Amniotic stem cell (primary cell): ENCODE measurements at regions not wholly inside any gene's neighbourhood (a gene's known extent, or its start where the extent isn't known, plus 50 kb on each side); places are given as distances from the start of the nearest gene placed in this dataset.

ENCODE experiments used
- DNase-seq: peaks from one replicate; lab custom pipeline; 2025; lab: John Stamatoyannopoulos, UW

DNA sequence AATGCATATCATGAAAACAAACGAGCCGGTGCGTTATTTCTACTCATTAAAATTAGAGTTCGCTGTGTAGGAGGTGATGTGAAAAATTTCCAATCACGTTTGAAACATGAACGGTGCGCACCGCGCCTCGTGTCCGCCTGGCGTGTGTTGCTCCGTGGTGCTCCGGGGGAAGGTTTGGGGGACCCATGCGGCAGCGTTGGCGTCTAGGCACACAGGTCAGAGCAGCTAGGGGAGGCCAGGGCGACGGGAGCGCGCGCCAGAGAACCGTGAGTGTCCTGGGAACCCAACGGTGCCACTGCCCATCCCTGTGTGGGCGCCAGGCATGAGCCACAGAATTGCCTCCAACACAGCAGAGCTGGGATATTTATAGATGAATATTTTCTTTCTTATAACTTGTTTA, 70.6 kb upstream of the ADARB2 start:
- no peak for DNase-seq

DNA sequence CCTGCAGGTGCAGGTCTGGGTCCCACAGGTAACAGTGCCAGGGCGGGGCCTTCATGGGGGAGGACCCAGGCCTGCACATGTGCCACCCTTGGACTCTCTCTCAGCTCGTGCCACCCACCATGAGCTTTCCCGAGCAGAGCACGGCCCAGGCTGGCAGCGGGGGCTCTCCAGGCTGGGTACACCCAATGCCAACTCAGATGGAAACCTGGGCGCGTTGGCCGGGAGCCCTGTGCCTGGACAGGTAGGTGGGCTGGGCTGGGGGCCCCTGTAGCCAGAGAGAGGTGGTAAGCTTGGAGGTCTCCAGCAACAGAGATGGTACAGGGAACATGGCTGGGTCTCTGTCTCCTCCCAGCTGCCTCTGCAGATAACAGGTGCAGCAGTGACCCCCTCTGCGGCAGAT, 69.9 kb upstream of the ADARB2 start:
- no peak for DNase-seq

DNA sequence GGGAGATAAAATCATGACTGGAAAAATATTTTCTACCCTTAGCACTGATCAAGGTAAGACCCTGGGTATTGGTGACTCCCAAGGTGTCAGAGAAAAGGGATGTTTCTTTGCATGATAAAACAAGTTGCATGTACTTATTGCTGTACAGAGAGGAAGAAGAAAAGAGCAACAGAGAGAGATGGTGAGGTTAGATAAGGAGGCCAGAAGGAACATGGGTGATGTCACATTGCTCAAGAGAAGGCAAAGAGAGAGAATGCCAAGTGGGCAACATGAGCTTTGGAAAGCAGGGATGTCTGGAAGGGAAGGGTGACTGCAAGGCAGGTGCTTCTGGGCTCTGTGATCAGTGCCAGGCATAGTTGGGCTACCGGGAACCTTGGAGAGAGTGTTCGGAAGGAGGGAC, 65.1 kb upstream of the ADARB2 start:
- no peak for DNase-seq

DNA sequence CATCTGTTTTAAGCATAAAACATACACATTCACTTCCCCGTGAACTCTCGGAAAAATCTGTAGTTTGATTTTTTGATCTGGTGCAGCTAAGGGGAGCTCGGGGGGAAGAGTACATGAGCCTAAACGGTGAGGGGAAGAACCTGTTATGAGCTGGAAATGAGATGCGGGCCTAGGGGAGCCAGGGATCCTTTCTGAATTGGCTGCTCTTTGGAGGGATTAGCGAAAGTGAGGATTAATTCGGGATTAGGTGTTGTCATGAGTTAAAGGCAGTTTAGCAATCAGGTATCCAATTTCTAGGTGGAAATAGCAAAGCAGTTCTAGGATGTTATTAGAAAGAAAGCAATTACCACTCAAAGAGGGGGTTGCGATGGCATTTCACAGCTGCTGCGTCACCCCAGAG, 51.1 kb upstream of the ADARB2 start:
- no peak for DNase-seq
